SK-N-MC (cell line): ENCODE measurements at regions not wholly inside any gene's neighbourhood (a gene's known extent, or its start where the extent isn't known, plus 50 kb on each side); places are given as distances from the start of the nearest gene placed in this dataset.

Experiments used
- EZH2 ChIP-seq: fragments of 200-600 bp; sonication (generic); IDR thresholded peaks from one replicate; pipeline ENCODE4 v1.6.1; 2017; ENCODE audit warnings: antibody characterized with exemption
- FOXP2 ChIP-seq: optimal IDR thresholded peaks from 2 replicates; pipeline ENCODE3; 2011; ENCODE audit warnings: mild to moderate bottlenecking, moderate library complexity; ENCODE audit not compliant: insufficient read depth; ENCODE audit errors: extremely low read length, control extremely low read depth
- POLR2AphosphoS5 ChIP-seq: IDR thresholded peaks from 2 replicates; pipeline ENCODE4 v1.6.1; 2012; ENCODE audit warnings: mild to moderate bottlenecking, low read depth, low read length, borderline replicate concordance

GRCh38 chr6:73885393-73885792 lies 189.4 kb downstream of the CD109 start:
- TF ChIP-seq POLR2AphosphoS5 (no peak), EZH2 (no peak), FOXP2 (no peak)
